Neural cell (in vitro differentiated cells): ENCODE measurements at regions not wholly inside any gene's neighbourhood (a gene's known extent, or its start where the extent isn't known, plus 50 kb on each side); places are given as distances from the start of the nearest gene placed in this dataset.

Source experiments
- H2AFZ ChIP-seq: fragments of 200-600, 300-800 bp; sonication (generic), shearing (Covaris generic); 2 replicates; pipeline ENCODE4 v1.6.0; 2014; ENCODE audit warnings: low read depth, mild to moderate bottlenecking, antibody characterized with exemption, low read length, moderate library complexity
- H3F3A ChIP-seq: fragments of 200-600 bp; shearing (Covaris generic); 2 replicates; pipeline ENCODE4 v1.6.1; 2016; ENCODE audit warnings: mild to moderate bottlenecking, moderate library complexity, mixed read lengths, antibody characterized with exemption, low read length; ENCODE audit not compliant: insufficient read depth, poor library complexity, severe bottlenecking
- H3K27ac ChIP-seq: fragments of 200-600, 300-800 bp; sonication (generic), shearing (Covaris generic); 2 replicates; pipeline ENCODE4 v1.5.1; 2014; ENCODE audit warnings: mild to moderate bottlenecking, low read length, moderate library complexity
- H3K27me3 ChIP-seq: fragments of 300-800, 200-600 bp; sonication (generic), shearing (Covaris generic); 2 replicates; pipeline ENCODE4 v1.6.0; 2014; ENCODE audit warnings: mild to moderate bottlenecking, low read depth, low read length, moderate library complexity; ENCODE audit not compliant: insufficient read depth
- H3K36me3 ChIP-seq: fragments of 300-800, 200-600 bp; sonication (generic), shearing (Covaris generic); 2 replicates; pipeline ENCODE4 v1.5.1; 2014; ENCODE audit warnings: mild to moderate bottlenecking, antibody characterized with exemption, low read length, moderate library complexity; ENCODE audit not compliant: insufficient read depth
- H3K4me2 ChIP-seq: fragments of 300-800, 200-600 bp; sonication (generic), shearing (Covaris generic); 2 replicates; pipeline ENCODE4 v1.6.0; 2014; ENCODE audit warnings: mild to moderate bottlenecking, low read length
- H3K4me3 ChIP-seq: fragments of 300-800, 200-600 bp; sonication (generic), shearing (Covaris generic); 2 replicates; pipeline ENCODE4 v1.5.1; 2014; ENCODE audit warnings: mild to moderate bottlenecking, low read length, moderate library complexity
- H3K79me2 ChIP-seq: fragments of 200-600 bp; shearing (Covaris generic); replicated peaks from 2 replicates; pipeline ENCODE4 v1.6.0; 2014; ENCODE audit warnings: mild to moderate bottlenecking, low read length, moderate library complexity; ENCODE audit not compliant: insufficient read depth
- H3K9ac ChIP-seq: fragments of 300-800, 200-600 bp; sonication (generic), shearing (Covaris generic); 2 replicates; pipeline ENCODE4 v1.6.1; 2016; ENCODE audit warnings: mild to moderate bottlenecking, low read length, mixed read lengths
- H3K9me2 ChIP-seq: fragments of 200-600 bp; shearing (Covaris generic); 2 replicates; pipeline ENCODE4 v1.6.1; 2016; ENCODE audit warnings: mild to moderate bottlenecking, low read length, mixed read lengths; ENCODE audit not compliant: insufficient read depth
- H3K9me3 ChIP-seq: fragments of 200-600, 300-800 bp; sonication (generic), shearing (Covaris generic); 2 replicates; pipeline ENCODE4 v1.6.1; 2016; ENCODE audit warnings: mild to moderate bottlenecking, mixed run types, low read length, moderate library complexity, mixed read lengths
- H4K20me1 ChIP-seq: fragments of 200-600 bp; shearing (Covaris generic); 2 replicates; pipeline ENCODE4 v1.6.1; 2016; ENCODE audit warnings: mild to moderate bottlenecking, mixed run types; ENCODE audit not compliant: insufficient read depth
- CTCF ChIP-seq: fragments of 450-650 bp; IDR thresholded peaks from 2 replicates; pipeline ENCODE4 v1.5.1; 2014; ENCODE audit warnings: antibody characterized with exemption, mild to moderate bottlenecking, moderate library complexity; ENCODE audit not compliant: poor library complexity, severe bottlenecking
- EP300 ChIP-seq: fragments of 450-650 bp; conservative IDR thresholded peaks from 2 replicates; pipeline ENCODE4 v1.6.1; 2014; ENCODE audit warnings: antibody characterized with exemption, mild to moderate bottlenecking, moderate library complexity; ENCODE audit not compliant: poor library complexity, severe bottlenecking
- EZH2 ChIP-seq: fragments of 200-600, 300-800 bp; shearing (Covaris generic), sonication (generic); IDR thresholded peaks from 2 replicates; pipeline ENCODE4 v1.6.1; 2014; ENCODE audit warnings: antibody characterized with exemption, low read length, borderline replicate concordance, mild to moderate bottlenecking; ENCODE audit not compliant: insufficient read depth, poor library complexity, severe bottlenecking
- MXI1 ChIP-seq: fragments of 450-650 bp; conservative IDR thresholded peaks from 2 replicates; pipeline ENCODE4 v1.6.1; 2014; ENCODE audit warnings: antibody characterized with exemption, mild to moderate bottlenecking; ENCODE audit not compliant: poor library complexity, severe bottlenecking
- POLR2AphosphoS5 ChIP-seq: IDR thresholded peaks from 2 replicates; pipeline ENCODE4 v1.6.1; 2012
- RAD21 ChIP-seq: fragments of 450-650 bp; conservative IDR thresholded peaks from 2 replicates; pipeline ENCODE4 v1.6.1; 2014; ENCODE audit warnings: antibody characterized with exemption, mild to moderate bottlenecking, moderate library complexity
- REST ChIP-seq: IDR thresholded peaks from 2 replicates; pipeline ENCODE4 v1.6.1; 2012; ENCODE audit warnings: borderline replicate concordance
- SMC3 ChIP-seq: fragments of 450-650 bp; conservative IDR thresholded peaks from 2 replicates; pipeline ENCODE4 v1.6.1; 2014; ENCODE audit warnings: antibody characterized with exemption, mild to moderate bottlenecking, moderate library complexity; ENCODE audit not compliant: poor library complexity
- TAF1 ChIP-seq: IDR thresholded peaks from 2 replicates; pipeline ENCODE4 v1.6.1; 2012; ENCODE audit warnings: low read depth

- Histone ChIP-seq H2AFZ (no peak overlapping the region), H3K9me2 (no peaks in the 10 kb centered on the region), H3K27me3 (no peaks in the 10 kb centered on the region), H3K36me3 (no peaks in the 10 kb centered on the region), H4K20me1 (no peaks in the 10 kb centered on the region), H3F3A (no peaks in the 10 kb centered on the region), H3K9ac (no peak overlapping the region), H3K9me3 (no peaks in the 10 kb centered on the region), H3K4me3 (no peak overlapping the region), H3K27ac (no peak overlapping the region), H3K79me2 (no peaks in the 10 kb centered on the region), H3K4me2 (no peak overlapping the region)
- TF ChIP-seq MXI1 (no peak), CTCF (no peak), POLR2AphosphoS5 (no peak)
Measured at GRCh38 chr11:23211221-23211620, 350.9 kb upstream of the CCDC179 start.

GRCh38 chr11:23212807-23213206 lies 352.5 kb upstream of the CCDC179 start:
- H3K4me3 ChIP-seq = no peak overlapping the region
- TF ChIP-seq EP300 = no peak
- no peak for TF ChIP-seq CTCF
- no peak for TF ChIP-seq EZH2
- no peak for TF ChIP-seq SMC3
- TF ChIP-seq POLR2AphosphoS5 = no peak
- TF ChIP-seq MXI1 = no peak
- TF ChIP-seq TAF1 = no peak
- TF ChIP-seq REST = no peak
- no peak for TF ChIP-seq RAD21
- no peaks in the 10 kb centered on the region for H3K9me2 ChIP-seq
- no peak overlapping the region for H3K4me2 ChIP-seq
- H3K9ac ChIP-seq = no peak overlapping the region
- no peaks in the 10 kb centered on the region for H3K9me3 ChIP-seq
- H3K36me3 ChIP-seq = no peaks in the 10 kb centered on the region
- H4K20me1 ChIP-seq = no peaks in the 10 kb centered on the region
- no peaks in the 10 kb centered on the region for H3K79me2 ChIP-seq
- H3F3A ChIP-seq = no peaks in the 10 kb centered on the region
- H3K27ac ChIP-seq = no peak overlapping the region
- H3K27me3 ChIP-seq = no peaks in the 10 kb centered on the region
- H2AFZ ChIP-seq = no peak overlapping the region
